ENCODE measurements at regions not wholly inside any gene's neighbourhood (a gene's known extent, or its start where the extent isn't known, plus 50 kb on each side); places are given as distances from the start of the nearest gene placed in this dataset.
"Not testable (repeated sequence)": the region's sequence is repeated elsewhere in the genome, so short reads cannot be mapped to it uniquely, and the experiment has no call there.

DNA sequence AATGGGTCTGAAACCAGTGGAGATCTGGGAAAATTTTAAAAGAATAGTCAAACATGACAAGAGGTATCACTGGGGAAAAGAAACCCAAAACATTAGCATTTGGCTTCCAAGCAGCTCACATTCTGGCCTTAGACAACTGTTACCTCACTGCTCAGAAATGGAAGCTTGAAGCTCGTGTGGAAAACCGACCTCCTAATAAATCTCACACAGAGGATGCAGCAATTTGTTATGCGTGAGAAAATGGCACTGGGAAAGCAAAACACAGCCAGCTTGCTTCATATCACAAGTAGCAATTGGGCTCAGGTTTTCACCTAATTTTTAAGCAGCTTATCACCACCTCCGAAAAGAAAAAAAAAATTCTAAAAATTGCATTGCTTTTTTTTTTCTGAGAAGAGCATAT is 103.3 kb upstream of the TAS2R1 start:
- TF ChIP-seq, protein P1, sequence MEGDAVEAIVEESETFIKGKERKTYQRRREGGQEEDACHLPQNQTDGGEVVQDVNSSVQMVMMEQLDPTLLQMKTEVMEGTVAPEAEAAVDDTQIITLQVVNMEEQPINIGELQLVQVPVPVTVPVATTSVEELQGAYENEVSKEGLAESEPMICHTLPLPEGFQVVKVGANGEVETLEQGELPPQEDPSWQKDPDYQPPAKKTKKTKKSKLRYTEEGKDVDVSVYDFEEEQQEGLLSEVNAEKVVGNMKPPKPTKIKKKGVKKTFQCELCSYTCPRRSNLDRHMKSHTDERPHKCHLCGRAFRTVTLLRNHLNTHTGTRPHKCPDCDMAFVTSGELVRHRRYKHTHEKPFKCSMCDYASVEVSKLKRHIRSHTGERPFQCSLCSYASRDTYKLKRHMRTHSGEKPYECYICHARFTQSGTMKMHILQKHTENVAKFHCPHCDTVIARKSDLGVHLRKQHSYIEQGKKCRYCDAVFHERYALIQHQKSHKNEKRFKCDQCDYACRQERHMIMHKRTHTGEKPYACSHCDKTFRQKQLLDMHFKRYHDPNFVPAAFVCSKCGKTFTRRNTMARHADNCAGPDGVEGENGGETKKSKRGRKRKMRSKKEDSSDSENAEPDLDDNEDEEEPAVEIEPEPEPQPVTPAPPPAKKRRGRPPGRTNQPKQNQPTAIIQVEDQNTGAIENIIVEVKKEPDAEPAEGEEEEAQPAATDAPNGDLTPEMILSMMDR (IDR thresholded peaks at IDR 0.05; ENCODE audit: insufficient read depth, low read depth, low read length) = no peak
- no peak overlapping the region for H3K4me3 ChIP-seq (ENCODE audit: low read depth, low read length)
- DNase-seq (ENCODE audit: low read depth) = peak; percentile 28

DNA sequence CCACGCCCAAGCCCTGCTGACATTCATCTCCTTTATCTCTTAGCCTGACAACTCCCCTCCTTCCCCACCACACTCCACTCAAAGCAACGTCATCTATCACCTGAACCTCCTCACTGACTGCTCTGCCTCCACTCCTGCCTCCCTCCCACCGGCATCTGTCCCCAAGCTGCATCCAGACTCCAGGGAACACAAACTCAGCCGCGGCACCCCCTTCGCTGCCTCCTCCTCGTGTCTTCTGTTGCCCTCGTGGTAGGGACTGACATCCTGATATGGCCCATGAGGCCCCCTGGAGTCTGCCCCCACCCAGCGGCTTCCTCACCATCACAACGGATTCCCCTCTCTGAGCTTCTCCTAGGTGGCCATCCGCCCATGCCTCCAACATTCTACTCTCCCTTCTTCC is 101.0 kb upstream of the TAS2R1 start:
- no peak for DNase-seq (ENCODE audit: low read depth)
- TF ChIP-seq, protein P1 (IDR thresholded peaks at IDR 0.05; ENCODE audit: insufficient read depth, low read depth, low read length) = no peak
- no peak overlapping the region for H3K4me3 ChIP-seq (ENCODE audit: low read depth, low read length)

DNA sequence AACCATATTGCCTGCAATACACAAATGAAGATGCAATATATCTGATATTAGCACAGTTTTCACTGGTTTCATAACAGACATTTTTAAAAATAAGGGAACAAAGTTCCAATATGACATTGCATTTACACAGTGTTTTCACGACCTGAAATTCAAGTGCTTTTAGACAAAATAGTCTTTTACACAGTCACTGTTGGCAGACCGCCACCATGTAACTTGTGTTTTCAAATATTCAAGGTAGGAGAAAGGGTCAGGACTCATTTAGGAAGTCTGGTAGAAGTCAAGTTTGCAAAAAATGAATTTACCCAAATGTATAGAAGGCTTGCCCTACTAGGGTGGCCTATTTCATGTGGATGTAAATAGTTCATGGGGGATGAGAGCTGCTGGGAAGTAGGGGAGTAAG is 98.1 kb upstream of the TAS2R1 start:
- no peak for DNase-seq (ENCODE audit: low read depth)
- no peak overlapping the region for H3K4me3 ChIP-seq (ENCODE audit: low read depth, low read length)
- TF ChIP-seq, protein P1 (IDR thresholded peaks at IDR 0.05; ENCODE audit: insufficient read depth, low read depth, low read length) = no peak

DNA sequence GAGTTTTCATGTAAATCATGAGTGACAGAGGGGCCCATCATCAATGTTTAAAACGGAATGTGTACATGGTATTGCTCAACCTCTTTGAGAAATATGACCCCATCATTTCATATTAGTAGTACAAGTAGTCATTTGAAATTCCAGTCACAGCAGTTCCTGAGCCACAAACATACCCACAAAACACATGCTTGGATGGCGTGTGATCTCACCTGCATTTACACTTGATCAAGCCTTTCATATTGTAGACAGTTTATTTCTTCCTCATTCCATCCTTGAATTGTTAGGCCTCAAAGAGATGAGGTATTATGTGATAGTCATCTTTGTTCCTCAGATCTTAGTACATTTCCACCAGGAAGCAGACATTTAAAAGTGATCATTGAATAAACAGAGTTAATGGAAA is 96.8 kb upstream of the TAS2R1 start:
- no peak overlapping the region for H3K4me3 ChIP-seq (ENCODE audit: low read depth, low read length)
- no peak for DNase-seq (ENCODE audit: low read depth)
- TF ChIP-seq, protein P1 (IDR thresholded peaks at IDR 0.05; ENCODE audit: insufficient read depth, low read depth, low read length) = no peak

DNA sequence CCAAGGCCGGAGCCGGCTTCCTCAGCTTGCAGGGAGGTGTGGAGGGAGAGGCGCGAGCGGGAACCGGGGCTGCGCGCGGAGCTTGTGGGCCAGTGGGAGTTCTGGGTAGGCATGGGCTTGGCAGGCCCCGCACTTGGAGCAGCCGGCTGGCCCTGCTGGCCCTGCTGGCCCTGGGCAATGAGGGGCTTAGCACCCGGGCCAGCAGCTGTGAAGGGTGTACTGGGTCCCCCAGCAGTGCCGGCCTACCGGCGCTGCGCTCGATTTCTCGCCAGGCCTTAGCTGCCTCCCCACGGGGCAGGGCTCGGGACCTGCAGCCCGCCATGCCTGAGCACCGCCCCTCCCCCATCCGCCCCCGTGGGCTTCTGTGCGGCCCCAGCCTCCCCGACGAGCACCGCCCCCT is 95.1 kb upstream of the TAS2R1 start:
- DNase-seq (ENCODE audit: low read depth); H3K4me3 ChIP-seq (ENCODE audit: low read depth, low read length): not testable (repeated sequence)

DNA sequence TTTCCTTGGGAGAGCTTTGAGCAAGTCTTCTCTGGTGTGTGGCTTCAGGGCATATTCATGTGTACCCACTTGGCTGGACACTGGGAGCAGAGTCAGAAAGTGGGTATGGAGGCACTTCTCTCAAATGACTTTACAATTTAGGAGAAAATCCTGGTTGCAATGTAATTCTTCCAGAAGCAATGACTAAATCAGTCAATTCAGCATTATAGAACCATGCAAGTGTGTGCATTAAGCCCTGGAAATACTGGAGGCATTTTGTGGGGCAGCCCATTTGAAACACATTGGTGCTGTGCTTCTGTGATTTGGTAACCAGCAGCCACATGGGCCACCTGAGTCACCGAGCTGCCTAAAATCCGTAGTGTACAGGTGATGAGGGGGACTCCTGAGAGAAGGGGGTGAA is 94.6 kb upstream of the TAS2R1 start:
- H3K4me3 ChIP-seq (ENCODE audit: low read depth, low read length) = no peak overlapping the region
- TF ChIP-seq, protein P1 (IDR thresholded peaks at IDR 0.05; ENCODE audit: insufficient read depth, low read depth, low read length) = no peak

DNA sequence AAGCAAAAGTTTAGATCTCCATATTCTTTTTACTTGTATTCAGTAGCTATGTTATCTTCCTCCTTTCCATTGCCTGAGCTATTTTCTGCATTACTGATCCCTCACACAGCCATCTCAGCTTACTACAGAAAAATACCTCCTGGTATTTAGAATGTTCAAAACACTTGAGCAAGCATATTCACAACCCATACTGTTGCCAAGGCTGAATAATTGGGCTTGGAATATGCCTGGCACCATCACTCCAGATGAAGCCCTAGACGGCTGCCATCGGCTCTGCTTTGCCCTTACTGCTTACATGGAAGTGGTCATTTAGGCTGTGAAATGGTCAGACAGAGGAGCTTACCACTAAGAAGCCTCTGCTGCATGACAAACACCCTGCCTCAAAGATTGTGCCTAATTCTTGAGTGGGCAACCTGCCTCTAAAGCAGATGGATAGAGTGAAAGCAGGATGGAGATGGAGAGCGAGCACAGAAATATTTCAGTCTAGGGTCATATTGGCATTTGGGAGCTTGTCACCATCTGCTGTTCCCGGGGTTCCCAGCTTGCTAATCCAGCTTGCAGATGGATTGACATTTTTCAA is 92.5 kb upstream of the TAS2R1 start:
- H3K4me3 ChIP-seq (ENCODE audit: low read depth, low read length) = no peak overlapping the region
- TF ChIP-seq, protein P1 (IDR thresholded peaks at IDR 0.05; ENCODE audit: insufficient read depth, low read depth, low read length) = no peak
- DNase-seq (ENCODE audit: low read depth) = no peak

More for the DNA sequence above, 94.6 kb upstream of the TAS2R1 start:
- DNase-seq (ENCODE audit: low read depth) = no peak

All from fibroblast of villous mesenchyme (primary cell).